HL-60 (cell line): ENCODE measurements at regions not wholly inside any gene's neighbourhood (a gene's known extent, or its start where the extent isn't known, plus 50 kb on each side); places are given as distances from the start of the nearest gene placed in this dataset.

ENCODE experiments used
- CTCF ChIP-seq: IDR thresholded peaks from one replicate; pipeline ENCODE4 v1.5.1; 2011; ENCODE audit warnings: low read length, control low read depth, inconsistent platforms; ENCODE audit not compliant: insufficient read depth
- GABPA ChIP-seq: IDR thresholded peaks from 2 replicates; pipeline ENCODE4 v1.6.1; 2012; ENCODE audit warnings: low read depth
- POLR2AphosphoS5 ChIP-seq: IDR thresholded peaks from 2 replicates; pipeline ENCODE4 v1.6.1; 2012; ENCODE audit warnings: low read depth

GRCh38 chr5:162334944-162335343 is 267.4 kb downstream of the GABRG2 start:
- TF ChIP-seq POLR2AphosphoS5: no peak
- TF ChIP-seq CTCF: no peak
- TF ChIP-seq GABPA: no peak
